WTC11 (cell line): ENCODE measurements at regions not wholly inside any gene's neighbourhood (a gene's known extent, or its start where the extent isn't known, plus 50 kb on each side); places are given as distances from the start of the nearest gene placed in this dataset.

Source experiments
- ATAC-seq: fragments of 200-7000 bp; cut with Tn5 transposase; 2 replicates; pipeline ENCODE4 v1.10.0; 2021; ENCODE audit warnings: mild to moderate bottlenecking, moderate library complexity
- CTCF ChIA-PET: fragments of 300-600 bp; sonication (Branson Sonifier 250); formaldehyde crosslinking; loops from one replicate; lab custom pipeline; 2021; ENCODE audit warnings: antibody characterized with exemption; lab: Charles Lee
- POLR2A ChIA-PET: fragments of 350-600 bp; sonication (Branson Sonifier 250); formaldehyde crosslinking; loops from one replicate; lab custom pipeline; 2021; ENCODE audit warnings: antibody characterized with exemption; lab: Charles Lee
- DNase-seq: peaks from one replicate; pipeline ENCODE4 v3.0.0; 2021; ENCODE audit warnings: low spot score
- H3K27ac Mint-ChIP-seq: 2 replicates; pipeline ENCODE4 v1.8.0; 2021; ENCODE audit warnings: mixed read lengths
- H3K27me3 Mint-ChIP-seq: 2 replicates; pipeline ENCODE4 v1.8.0; 2021; ENCODE audit warnings: low read depth, mild to moderate bottlenecking, moderate library complexity, mixed read lengths
- H3K36me3 Mint-ChIP-seq: 2 replicates; pipeline ENCODE4 v1.8.0; 2021; ENCODE audit warnings: mixed read lengths
- H3K4me1 Mint-ChIP-seq: 2 replicates; pipeline ENCODE4 v1.8.0; 2022; ENCODE audit warnings: mixed read lengths
- H3K4me3 Mint-ChIP-seq: 2 replicates; pipeline ENCODE4 v1.8.0; 2021; ENCODE audit warnings: mild to moderate bottlenecking, moderate library complexity, mixed read lengths
- H3K9me3 Mint-ChIP-seq: 2 replicates; pipeline ENCODE4 v1.8.0; 2021; ENCODE audit warnings: mixed read lengths
- ATF1 ChIP-seq: sonication (generic); formaldehyde crosslinking; IDR thresholded peaks from 2 replicates; pipeline ENCODE4 v1.8.1; 2023; ENCODE audit warnings: mild to moderate bottlenecking, moderate library complexity, missing genetic modification reagents
- ESRRA ChIP-seq: sonication (generic); formaldehyde crosslinking; IDR thresholded peaks from 2 replicates; pipeline ENCODE4 v1.8.1; 2022; ENCODE audit warnings: mild to moderate bottlenecking, missing genetic modification reagents, borderline replicate concordance
- GABPB1 ChIP-seq: sonication (generic); formaldehyde crosslinking; IDR thresholded peaks from 2 replicates; pipeline ENCODE4 v1.8.1; 2023; ENCODE audit warnings: mild to moderate bottlenecking, missing genetic modification reagents
- KAT7 ChIP-seq: sonication (generic); formaldehyde crosslinking; IDR thresholded peaks from 2 replicates; pipeline ENCODE4 v1.8.1; 2023; ENCODE audit warnings: missing genetic modification reagents, mild to moderate bottlenecking, borderline replicate concordance
- NFATC4 ChIP-seq: fragments of 250-450 bp; sonication (Bioruptor Pico); IDR thresholded peaks from 2 replicates; pipeline ENCODE4 v1.9.0; 2021; ENCODE audit warnings: mild to moderate bottlenecking
- NR1H2 ChIP-seq: sonication (generic); formaldehyde crosslinking; IDR thresholded peaks from 2 replicates; pipeline ENCODE4 v1.9.0; 2021; ENCODE audit warnings: mild to moderate bottlenecking, moderate library complexity, missing genetic modification reagents
- RELA ChIP-seq: sonication (generic); formaldehyde crosslinking; IDR thresholded peaks from 2 replicates; pipeline ENCODE4 v1.8.1; 2022; ENCODE audit warnings: missing genetic modification reagents, mild to moderate bottlenecking, borderline replicate concordance
- SMAD4 ChIP-seq: sonication (generic); formaldehyde crosslinking; IDR thresholded peaks from 2 replicates; pipeline ENCODE4 v1.8.0; 2022; ENCODE audit warnings: mild to moderate bottlenecking, missing genetic modification reagents
- SOX15 ChIP-seq: fragments of 250-450 bp; sonication (Bioruptor Pico); IDR thresholded peaks from 2 replicates; pipeline ENCODE4 v1.9.0; 2021; ENCODE audit warnings: mild to moderate bottlenecking
- TP53 ChIP-seq: sonication (generic); formaldehyde crosslinking; IDR thresholded peaks from 2 replicates; pipeline ENCODE4 v1.8.1; 2023; ENCODE audit warnings: mild to moderate bottlenecking, missing genetic modification reagents
- ZNF219 ChIP-seq: sonication (generic); formaldehyde crosslinking; IDR thresholded peaks from 2 replicates; pipeline ENCODE4 v1.8.0; 2023; ENCODE audit warnings: missing genetic modification reagents, mild to moderate bottlenecking, borderline replicate concordance
- ZNF317 ChIP-seq: sonication (generic); formaldehyde crosslinking; IDR thresholded peaks from 2 replicates; pipeline ENCODE4 v1.8.1; 2023; ENCODE audit warnings: low read depth, mild to moderate bottlenecking, moderate library complexity, missing genetic modification reagents, borderline replicate concordance
- ZNF416 ChIP-seq: fragments of 250-450 bp; sonication (Bioruptor Pico); IDR thresholded peaks from 2 replicates; pipeline ENCODE4 v1.9.0; 2021; ENCODE audit warnings: mild to moderate bottlenecking, inconsistent platforms
- TF ChIP-seq, protein P1 (sequence below): fragments of 250-450 bp; sonication (Bioruptor Pico); IDR thresholded peaks from 2 replicates; pipeline ENCODE4 v1.9.0; 2021; ENCODE audit warnings: mild to moderate bottlenecking, borderline replicate concordance
- TF ChIP-seq, protein P2 (sequence below): sonication (generic); formaldehyde crosslinking; IDR thresholded peaks from 2 replicates; pipeline ENCODE4 v1.8.1; 2023; ENCODE audit warnings: mild to moderate bottlenecking, missing genetic modification reagents
- TF ChIP-seq, protein P3 (sequence below): fragments of 250-450 bp; sonication (Bioruptor Pico); IDR thresholded peaks from 2 replicates; pipeline ENCODE4 v1.9.0; 2021; ENCODE audit warnings: mild to moderate bottlenecking
- TF ChIP-seq, protein P4 (sequence below): sonication (generic); formaldehyde crosslinking; IDR thresholded peaks from 2 replicates; pipeline ENCODE4 v1.8.0; 2023; ENCODE audit warnings: mild to moderate bottlenecking, missing genetic modification reagents

DNA sequence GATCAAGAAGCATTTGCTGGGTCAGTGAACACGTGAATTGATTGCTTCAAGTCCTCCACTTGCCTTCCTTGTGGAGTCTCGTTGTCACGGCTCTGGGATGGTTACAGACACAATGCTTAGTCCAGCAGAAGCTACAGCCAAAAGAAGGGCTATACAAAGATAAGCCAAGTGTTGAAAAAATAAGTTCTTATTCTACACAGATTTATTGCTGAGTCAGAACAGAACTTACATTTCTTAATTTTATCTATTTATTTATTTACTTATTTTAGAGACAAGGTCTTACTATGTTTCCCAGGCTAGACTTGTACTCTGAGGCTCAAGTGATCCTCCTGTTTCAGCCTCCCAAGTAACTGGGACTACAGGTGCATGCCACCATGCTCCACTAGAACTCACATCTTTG lies 199.0 kb downstream of the MYLK4 start:
- no peaks in the 10 kb centered on the region for H3K27me3 Mint-ChIP-seq

DNA sequence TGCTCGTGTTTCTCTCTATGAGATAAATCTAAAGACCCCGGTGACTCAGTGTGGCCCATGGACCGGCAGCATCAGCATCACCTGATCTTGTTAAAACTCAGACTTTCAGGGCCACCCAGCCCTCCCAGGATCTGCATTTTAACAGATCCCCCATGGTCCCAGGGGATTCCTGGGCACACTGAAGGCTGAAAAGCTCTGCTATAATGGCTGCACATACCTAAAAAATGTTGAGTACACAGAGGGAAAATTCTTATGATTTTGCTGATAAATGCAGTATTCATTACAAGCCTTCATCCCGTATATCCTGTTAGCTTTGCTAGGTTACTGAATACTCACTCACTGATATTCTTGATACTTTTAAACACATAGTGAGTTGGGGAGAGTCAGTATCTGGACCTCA lies 200.5 kb downstream of the MYLK4 start:
- DNase-seq (no peak), ATAC-seq (no peak)
- Mint-ChIP-seq H3K27ac (no peak overlapping the region), H3K27me3 (no peaks in the 10 kb centered on the region), H3K4me3 (no peak overlapping the region), H3K4me1 (no peaks in the 10 kb centered on the region), H3K9me3 (peaks cover 24% of the 10 kb centered on the region), H3K36me3 (peaks cover 4% of the 10 kb centered on the region)
- no peak for TF ChIP-seq SMAD4 (CRISPR knock-in tag)
- TF ChIP-seq, protein P1, sequence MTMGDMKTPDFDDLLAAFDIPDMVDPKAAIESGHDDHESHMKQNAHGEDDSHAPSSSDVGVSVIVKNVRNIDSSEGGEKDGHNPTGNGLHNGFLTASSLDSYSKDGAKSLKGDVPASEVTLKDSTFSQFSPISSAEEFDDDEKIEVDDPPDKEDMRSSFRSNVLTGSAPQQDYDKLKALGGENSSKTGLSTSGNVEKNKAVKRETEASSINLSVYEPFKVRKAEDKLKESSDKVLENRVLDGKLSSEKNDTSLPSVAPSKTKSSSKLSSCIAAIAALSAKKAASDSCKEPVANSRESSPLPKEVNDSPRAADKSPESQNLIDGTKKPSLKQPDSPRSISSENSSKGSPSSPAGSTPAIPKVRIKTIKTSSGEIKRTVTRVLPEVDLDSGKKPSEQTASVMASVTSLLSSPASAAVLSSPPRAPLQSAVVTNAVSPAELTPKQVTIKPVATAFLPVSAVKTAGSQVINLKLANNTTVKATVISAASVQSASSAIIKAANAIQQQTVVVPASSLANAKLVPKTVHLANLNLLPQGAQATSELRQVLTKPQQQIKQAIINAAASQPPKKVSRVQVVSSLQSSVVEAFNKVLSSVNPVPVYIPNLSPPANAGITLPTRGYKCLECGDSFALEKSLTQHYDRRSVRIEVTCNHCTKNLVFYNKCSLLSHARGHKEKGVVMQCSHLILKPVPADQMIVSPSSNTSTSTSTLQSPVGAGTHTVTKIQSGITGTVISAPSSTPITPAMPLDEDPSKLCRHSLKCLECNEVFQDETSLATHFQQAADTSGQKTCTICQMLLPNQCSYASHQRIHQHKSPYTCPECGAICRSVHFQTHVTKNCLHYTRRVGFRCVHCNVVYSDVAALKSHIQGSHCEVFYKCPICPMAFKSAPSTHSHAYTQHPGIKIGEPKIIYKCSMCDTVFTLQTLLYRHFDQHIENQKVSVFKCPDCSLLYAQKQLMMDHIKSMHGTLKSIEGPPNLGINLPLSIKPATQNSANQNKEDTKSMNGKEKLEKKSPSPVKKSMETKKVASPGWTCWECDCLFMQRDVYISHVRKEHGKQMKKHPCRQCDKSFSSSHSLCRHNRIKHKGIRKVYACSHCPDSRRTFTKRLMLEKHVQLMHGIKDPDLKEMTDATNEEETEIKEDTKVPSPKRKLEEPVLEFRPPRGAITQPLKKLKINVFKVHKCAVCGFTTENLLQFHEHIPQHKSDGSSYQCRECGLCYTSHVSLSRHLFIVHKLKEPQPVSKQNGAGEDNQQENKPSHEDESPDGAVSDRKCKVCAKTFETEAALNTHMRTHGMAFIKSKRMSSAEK (CRISPR knock-in tag) = no peak
- no peak for TF ChIP-seq GABPB1
- POLR2A ChIA-PET = no interaction called here
- CTCF ChIA-PET = no interaction called here

More for the DNA sequence above, 199.0 kb downstream of the MYLK4 start:
- Mint-ChIP-seq H3K27ac (no peak overlapping the region), H3K9me3 (peaks cover 24% of the 10 kb centered on the region), H3K4me3 (no peak overlapping the region), H3K36me3 (peaks cover 4% of the 10 kb centered on the region), H3K4me1 (no peaks in the 10 kb centered on the region)
- TF ChIP-seq ESRRA (CRISPR knock-in tag) (no peak), KAT7 (CRISPR knock-in tag) (no peak), ATF1 (CRISPR knock-in tag) (no peak), TP53 (CRISPR knock-in tag) (no peak), NR1H2 (CRISPR knock-in tag) (no peak)
- ChIA-PET POLR2A (no interaction called here), CTCF (no interaction called here)
- ATAC-seq (no peak), DNase-seq (no peak)

DNA sequence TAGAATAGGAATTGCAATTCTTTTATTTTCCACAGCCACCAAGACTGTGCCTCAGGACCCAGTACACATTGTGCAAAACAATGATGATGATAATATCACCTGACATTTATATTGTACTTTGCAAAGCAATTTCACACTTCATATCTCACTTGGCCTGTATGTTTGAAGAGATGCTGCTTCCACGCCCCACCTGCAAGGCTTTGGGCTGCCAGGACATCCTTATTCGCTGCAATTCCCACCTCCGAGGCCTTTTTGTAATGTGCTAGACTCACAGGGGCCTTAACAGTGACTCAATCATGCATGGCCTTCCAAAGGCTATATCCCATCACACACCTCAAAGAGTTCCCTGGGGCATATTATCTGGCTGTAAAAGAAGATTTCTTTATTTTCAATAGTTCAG lies 200.9 kb downstream of the MYLK4 start:
- POLR2A ChIA-PET = no interaction called here
- H3K9me3 Mint-ChIP-seq = peaks cover 24% of the 10 kb centered on the region
- no peaks in the 10 kb centered on the region for H3K27me3 Mint-ChIP-seq
- no peak for TF ChIP-seq ZNF219 (CRISPR knock-in tag)
- no peak for TF ChIP-seq SOX15 (CRISPR knock-in tag)
- TF ChIP-seq, protein P2, sequence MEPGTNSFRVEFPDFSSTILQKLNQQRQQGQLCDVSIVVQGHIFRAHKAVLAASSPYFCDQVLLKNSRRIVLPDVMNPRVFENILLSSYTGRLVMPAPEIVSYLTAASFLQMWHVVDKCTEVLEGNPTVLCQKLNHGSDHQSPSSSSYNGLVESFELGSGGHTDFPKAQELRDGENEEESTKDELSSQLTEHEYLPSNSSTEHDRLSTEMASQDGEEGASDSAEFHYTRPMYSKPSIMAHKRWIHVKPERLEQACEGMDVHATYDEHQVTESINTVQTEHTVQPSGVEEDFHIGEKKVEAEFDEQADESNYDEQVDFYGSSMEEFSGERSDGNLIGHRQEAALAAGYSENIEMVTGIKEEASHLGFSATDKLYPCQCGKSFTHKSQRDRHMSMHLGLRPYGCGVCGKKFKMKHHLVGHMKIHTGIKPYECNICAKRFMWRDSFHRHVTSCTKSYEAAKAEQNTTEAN (CRISPR knock-in tag) = no peak
- no peak for TF ChIP-seq NFATC4 (CRISPR knock-in tag)
- TF ChIP-seq ZNF317 (CRISPR knock-in tag) = no peak
- no peak for TF ChIP-seq RELA
- TF ChIP-seq ESRRA (CRISPR knock-in tag) = no peak
- TF ChIP-seq, protein P3, sequence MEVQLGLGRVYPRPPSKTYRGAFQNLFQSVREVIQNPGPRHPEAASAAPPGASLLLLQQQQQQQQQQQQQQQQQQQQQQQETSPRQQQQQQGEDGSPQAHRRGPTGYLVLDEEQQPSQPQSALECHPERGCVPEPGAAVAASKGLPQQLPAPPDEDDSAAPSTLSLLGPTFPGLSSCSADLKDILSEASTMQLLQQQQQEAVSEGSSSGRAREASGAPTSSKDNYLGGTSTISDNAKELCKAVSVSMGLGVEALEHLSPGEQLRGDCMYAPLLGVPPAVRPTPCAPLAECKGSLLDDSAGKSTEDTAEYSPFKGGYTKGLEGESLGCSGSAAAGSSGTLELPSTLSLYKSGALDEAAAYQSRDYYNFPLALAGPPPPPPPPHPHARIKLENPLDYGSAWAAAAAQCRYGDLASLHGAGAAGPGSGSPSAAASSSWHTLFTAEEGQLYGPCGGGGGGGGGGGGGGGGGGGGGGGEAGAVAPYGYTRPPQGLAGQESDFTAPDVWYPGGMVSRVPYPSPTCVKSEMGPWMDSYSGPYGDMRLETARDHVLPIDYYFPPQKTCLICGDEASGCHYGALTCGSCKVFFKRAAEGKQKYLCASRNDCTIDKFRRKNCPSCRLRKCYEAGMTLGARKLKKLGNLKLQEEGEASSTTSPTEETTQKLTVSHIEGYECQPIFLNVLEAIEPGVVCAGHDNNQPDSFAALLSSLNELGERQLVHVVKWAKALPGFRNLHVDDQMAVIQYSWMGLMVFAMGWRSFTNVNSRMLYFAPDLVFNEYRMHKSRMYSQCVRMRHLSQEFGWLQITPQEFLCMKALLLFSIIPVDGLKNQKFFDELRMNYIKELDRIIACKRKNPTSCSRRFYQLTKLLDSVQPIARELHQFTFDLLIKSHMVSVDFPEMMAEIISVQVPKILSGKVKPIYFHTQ = no peak
- TF ChIP-seq KAT7 (CRISPR knock-in tag) = no peak
- TF ChIP-seq, protein P4, sequence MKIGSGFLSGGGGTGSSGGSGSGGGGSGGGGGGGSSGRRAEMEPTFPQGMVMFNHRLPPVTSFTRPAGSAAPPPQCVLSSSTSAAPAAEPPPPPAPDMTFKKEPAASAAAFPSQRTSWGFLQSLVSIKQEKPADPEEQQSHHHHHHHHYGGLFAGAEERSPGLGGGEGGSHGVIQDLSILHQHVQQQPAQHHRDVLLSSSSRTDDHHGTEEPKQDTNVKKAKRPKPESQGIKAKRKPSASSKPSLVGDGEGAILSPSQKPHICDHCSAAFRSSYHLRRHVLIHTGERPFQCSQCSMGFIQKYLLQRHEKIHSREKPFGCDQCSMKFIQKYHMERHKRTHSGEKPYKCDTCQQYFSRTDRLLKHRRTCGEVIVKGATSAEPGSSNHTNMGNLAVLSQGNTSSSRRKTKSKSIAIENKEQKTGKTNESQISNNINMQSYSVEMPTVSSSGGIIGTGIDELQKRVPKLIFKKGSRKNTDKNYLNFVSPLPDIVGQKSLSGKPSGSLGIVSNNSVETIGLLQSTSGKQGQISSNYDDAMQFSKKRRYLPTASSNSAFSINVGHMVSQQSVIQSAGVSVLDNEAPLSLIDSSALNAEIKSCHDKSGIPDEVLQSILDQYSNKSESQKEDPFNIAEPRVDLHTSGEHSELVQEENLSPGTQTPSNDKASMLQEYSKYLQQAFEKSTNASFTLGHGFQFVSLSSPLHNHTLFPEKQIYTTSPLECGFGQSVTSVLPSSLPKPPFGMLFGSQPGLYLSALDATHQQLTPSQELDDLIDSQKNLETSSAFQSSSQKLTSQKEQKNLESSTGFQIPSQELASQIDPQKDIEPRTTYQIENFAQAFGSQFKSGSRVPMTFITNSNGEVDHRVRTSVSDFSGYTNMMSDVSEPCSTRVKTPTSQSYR = no peak
- TF ChIP-seq ZNF416 = no peak
- TF ChIP-seq SMAD4 (CRISPR knock-in tag) = no peak
- TF ChIP-seq, protein P1 (CRISPR knock-in tag) = no peak

More for the DNA sequence above, 200.9 kb downstream of the MYLK4 start:
- ATAC-seq (no peak), DNase-seq (no peak)
- H3K36me3 Mint-ChIP-seq = peaks cover 4% of the 10 kb centered on the region
- CTCF ChIA-PET = no interaction called here
- H3K4me1 Mint-ChIP-seq = no peaks in the 10 kb centered on the region
- H3K27ac Mint-ChIP-seq = no peak overlapping the region
- H3K4me3 Mint-ChIP-seq = no peak overlapping the region
